ENCODE measurements at regions not wholly inside any gene's neighbourhood (a gene's known extent, or its start where the extent isn't known, plus 50 kb on each side); places are given as distances from the start of the nearest gene placed in this dataset.
A peak's percentile ranks its signal among the peaks of the same experiment; 100 is the strongest.

- no peak for TF ChIP-seq CTCF (IDR thresholded peaks at IDR 0.05)
- peak in 1 of 3 donors; percentile 36 for TF ChIP-seq POLR2AphosphoS5 (IDR thresholded peaks at IDR 0.05)
- TF ChIP-seq POLR2A (IDR thresholded peaks at IDR 0.05) = no peak
Measured at GRCh38 chr5:56534102-56534829, 281.1 kb upstream of the MAP3K1 start.

Measured in suprapubic skin (tissue), 4 donors.